NCI-H748 (cell line): ENCODE measurements at regions not wholly inside any gene's neighbourhood (a gene's known extent, or its start where the extent isn't known, plus 50 kb on each side); places are given as distances from the start of the nearest gene placed in this dataset.

Experiments
- DNase-seq: peaks from one replicate; lab custom pipeline; 2025; ENCODE audit not compliant: unreplicated experiment; lab: John Stamatoyannopoulos, UW

- no peak for DNase-seq
Measured at GRCh38 chr2:211129798-211130197, 573.4 kb downstream of the CPS1 start.

GRCh38 chr2:211132046-211132445 lies 575.6 kb downstream of the CPS1 start:
- DNase-seq: no peak

- no peak for DNase-seq
Measured at GRCh38 chr2:211132573-211132972, 576.2 kb downstream of the CPS1 start.

DNA sequence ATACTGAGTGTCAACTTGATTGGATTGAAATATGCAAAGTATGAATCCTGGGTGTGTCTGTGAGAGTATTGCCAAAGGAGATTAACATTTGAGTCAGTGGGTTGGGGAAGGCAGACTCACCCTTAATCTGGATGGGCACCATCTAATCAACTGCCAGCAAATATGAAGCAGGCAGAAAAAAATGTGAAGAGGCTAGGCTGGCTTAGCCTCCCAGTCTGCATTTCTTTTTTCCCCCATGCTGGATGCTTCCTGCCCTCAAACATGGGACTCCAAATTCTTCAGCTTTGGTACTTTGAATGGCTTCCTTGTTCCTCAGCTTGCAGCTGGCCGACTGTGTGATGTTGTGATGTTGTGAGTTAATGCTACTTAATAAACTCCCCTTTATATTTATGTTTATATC lies 577.4 kb downstream of the CPS1 start:
- no peak for DNase-seq

GRCh38 chr2:211138551-211138950 lies 582.2 kb downstream of the CPS1 start:
- DNase-seq: no peak

GRCh38 chr2:211141646-211142045 lies 585.2 kb downstream of the CPS1 start:
- DNase-seq: no peak

DNA sequence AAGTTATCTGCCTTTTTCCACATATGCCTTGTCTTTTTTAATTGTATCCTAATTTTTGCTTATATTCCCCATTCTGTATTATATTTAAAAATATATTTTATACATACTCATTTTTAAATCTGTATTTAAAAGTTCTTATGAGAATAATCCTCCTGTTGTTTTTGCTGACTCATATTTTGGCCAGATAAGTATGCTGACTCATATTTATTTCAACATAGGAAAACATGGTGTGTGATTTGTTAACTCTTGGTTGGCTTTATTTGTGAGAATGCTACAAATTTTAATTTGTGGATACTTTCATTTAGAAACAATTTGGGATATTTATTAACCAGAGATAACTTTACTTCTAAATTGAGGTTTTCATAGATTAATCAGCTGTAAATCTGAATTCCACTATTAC lies 587.7 kb downstream of the CPS1 start:
- DNase-seq: no peak

- DNase-seq: no peak
Measured at GRCh38 chr2:211144974-211145665, 588.7 kb downstream of the CPS1 start.

DNA sequence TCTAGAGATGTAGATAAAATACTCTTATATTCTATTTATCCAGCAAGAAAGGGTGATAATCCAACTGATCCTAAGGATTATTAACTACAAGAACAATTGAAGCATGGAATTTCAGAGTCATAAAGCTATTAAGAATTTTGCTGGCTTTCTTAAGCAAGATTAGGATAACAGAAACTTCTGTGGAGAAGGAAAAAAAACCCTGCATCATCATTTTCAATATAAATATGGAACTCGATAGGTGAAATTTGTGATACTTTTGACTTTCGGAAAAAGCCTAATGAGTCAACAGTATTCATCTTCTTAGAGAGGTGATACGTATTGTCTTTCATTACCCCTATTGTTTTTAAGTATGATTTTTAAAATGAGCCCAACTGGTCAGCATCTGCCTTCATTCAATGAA lies 593.3 kb downstream of the CPS1 start:
- no peak for DNase-seq

DNA sequence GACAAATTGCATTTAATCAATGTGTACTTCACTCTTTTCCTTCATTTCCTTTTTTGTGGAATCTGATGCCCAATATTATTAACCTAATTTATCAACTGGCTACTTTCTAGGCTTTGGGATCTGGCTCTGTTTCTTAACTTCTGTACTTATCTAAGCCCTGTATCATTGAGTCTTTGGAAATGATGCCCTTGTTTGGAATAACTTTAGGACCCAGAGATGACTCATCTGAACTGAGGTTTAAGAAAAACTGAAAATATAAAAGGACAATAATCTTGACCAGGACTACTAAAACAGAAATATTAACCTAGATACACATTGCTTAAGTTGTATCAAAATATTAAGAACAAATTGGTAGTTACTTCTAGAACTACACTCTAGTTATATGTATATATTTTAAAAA lies 600.8 kb downstream of the CPS1 start:
- no peak for DNase-seq

DNA sequence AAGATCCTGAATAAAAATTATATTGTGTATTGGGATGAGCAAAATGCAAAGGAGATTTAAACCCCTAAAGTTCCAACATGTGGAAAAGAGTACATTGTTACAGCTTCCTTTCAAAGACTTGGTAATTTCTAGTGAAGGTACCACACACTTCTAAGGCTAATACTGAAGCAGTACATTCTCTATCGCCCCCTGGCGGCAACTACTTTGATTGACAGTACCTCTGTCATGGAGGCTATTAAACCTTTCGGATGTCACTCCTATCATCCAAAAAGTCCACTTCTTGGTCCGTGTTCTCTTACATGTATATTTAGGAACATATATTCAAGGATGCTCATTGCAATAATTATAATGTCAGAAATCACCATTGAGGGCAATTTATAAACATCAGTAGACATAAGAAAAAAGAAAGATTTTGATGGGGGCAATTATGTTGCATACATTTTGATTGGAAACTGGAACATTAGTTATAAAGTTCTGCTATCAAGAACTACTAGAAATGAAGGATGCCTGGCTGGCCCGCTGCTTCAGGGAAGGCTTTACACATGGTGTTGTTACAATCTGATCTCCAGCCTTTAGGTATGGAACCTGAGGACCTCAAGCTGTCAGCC lies 601.6 kb downstream of the CPS1 start:
- DNase-seq: peak; percentile 83

- no peak for DNase-seq
Measured at GRCh38 chr2:211159972-211160371, 603.6 kb downstream of the CPS1 start.

GRCh38 chr2:211161236-211161635 lies 604.8 kb downstream of the CPS1 start:
- no peak for DNase-seq

- no peak for DNase-seq
Measured at GRCh38 chr2:211162911-211163310, 606.5 kb downstream of the CPS1 start.

- no peak for DNase-seq
Measured at GRCh38 chr2:211170843-211171242, 614.4 kb downstream of the CPS1 start.

DNA sequence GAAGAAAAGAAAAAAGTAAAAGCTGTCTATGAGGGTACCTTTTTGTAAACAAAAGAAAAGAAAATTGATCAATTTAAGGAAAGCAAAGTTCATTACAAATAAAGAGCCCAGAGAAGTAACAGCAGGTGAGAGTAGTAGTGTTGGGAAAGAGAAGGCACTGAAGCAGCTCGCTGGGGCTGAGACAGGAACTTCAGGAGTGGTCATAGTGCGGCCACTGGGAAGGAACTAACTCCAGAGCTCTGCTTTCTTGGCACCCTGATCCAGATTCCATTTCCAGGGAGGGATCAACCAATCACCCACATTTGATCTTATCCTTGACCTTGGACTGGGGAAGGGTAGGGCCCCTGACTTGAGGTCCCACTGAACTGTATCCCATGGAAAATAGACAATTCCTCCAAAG lies 617.6 kb downstream of the CPS1 start:
- no peak for DNase-seq

GRCh38 chr2:211174631-211175030 lies 618.2 kb downstream of the CPS1 start:
- no peak for DNase-seq

GRCh38 chr2:211175956-211176355 lies 619.6 kb downstream of the CPS1 start:
- no peak for DNase-seq

GRCh38 chr2:211176514-211177141 lies 620.2 kb downstream of the CPS1 start:
- no peak for DNase-seq

- no peak for DNase-seq
Measured at GRCh38 chr2:211181626-211182025, 625.2 kb downstream of the CPS1 start.

- no peak for DNase-seq
Measured at GRCh38 chr2:211187602-211188001, 631.2 kb downstream of the CPS1 start.

DNA sequence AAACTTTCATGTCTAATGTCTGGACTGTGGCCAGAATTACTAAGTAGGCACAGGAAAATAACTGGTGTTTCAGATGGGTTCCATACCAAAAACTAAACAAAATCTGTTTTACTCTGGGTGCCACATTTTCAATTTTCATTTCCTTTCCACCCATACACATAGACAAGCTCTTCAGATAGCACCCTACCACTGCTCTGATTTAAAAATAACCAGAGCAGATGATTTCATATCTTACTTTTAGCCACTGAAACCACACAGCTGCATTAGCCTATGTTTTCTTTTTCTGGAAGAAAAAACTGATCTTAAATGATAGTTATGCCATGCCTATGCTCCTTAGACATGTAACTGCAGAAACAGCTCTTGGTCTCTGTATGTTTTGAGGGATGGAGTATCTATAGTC lies 647.6 kb downstream of the CPS1 start:
- no peak for DNase-seq

GRCh38 chr2:211204456-211204855 lies 648.1 kb downstream of the CPS1 start:
- no peak for DNase-seq
